ENCODE measurements at regions not wholly inside any gene's neighbourhood (a gene's known extent, or its start where the extent isn't known, plus 50 kb on each side); places are given as distances from the start of the nearest gene placed in this dataset.
A peak's percentile ranks its signal among the peaks of the same experiment; 100 is the strongest.
"Not testable (repeated sequence)": the region's sequence is repeated elsewhere in the genome, so short reads cannot be mapped to it uniquely, and the experiment has no call there.

GRCh38 chr15:101945896-101946295 is 133.9 kb downstream of the OR4F15 start:
- H3K36me3 ChIP-seq (ENCODE audit: control insufficient read depth, insufficient read depth, low read length); H2BK120ac ChIP-seq (ENCODE audit: low read depth, low read length); H3K9me3 ChIP-seq (ENCODE audit: control insufficient read depth, insufficient read depth, low read length); H4K91ac ChIP-seq (ENCODE audit: insufficient read depth, low read depth, low read length); H3K23ac ChIP-seq (ENCODE audit: low read depth, low read length); H2AK9ac ChIP-seq (replicated peaks; ENCODE audit: low read depth, low read length, poor library complexity); H2AK5ac ChIP-seq (ENCODE audit: low read depth, low read length); CTCF ChIA-PET; H2BK20ac ChIP-seq (ENCODE audit: low read depth, low read length); BruUV-seq (replicated peaks); H4K8ac ChIP-seq (ENCODE audit: low read depth in 2 of 2, low read length in 2 of 2); H4K5ac ChIP-seq (ENCODE audit: low read depth, low read length); H2BK5ac ChIP-seq (ENCODE audit: low read depth, low read length, poor library complexity, severe bottlenecking); dilution Hi-C loops (cut with HindIII; ENCODE audit: low sequenced_read_pairs, unreplicated experiment); H3K4ac ChIP-seq (ENCODE audit: low read depth, low read length); H3K4me2 ChIP-seq (ENCODE audit: low read depth, low read length); H3K14ac ChIP-seq (replicated peaks; ENCODE audit: low read depth, low read length); DNase-seq; H2AFZ ChIP-seq (replicated peaks; ENCODE audit: low read length, poor library complexity); H3K18ac ChIP-seq (ENCODE audit: low read depth, low read length); intact Hi-C loops (cut with micrococcal nuclease); H3K9me1 ChIP-seq (ENCODE audit: insufficient read depth, low read length); in situ Hi-C loops (cut with MboI; ENCODE audit: low sequenced_read_pairs); POLR2A ChIA-PET (ENCODE audit: unreplicated experiment); H3K79me1 ChIP-seq (ENCODE audit: low read depth in 1 of 2, low read length in 2 of 2); H3K9ac ChIP-seq (ENCODE audit: low read depth, low read length); H3K56ac ChIP-seq (ENCODE audit: extremely low read depth, insufficient read depth, low read length); H3K27me3 ChIP-seq (ENCODE audit: control insufficient read depth, insufficient read depth, low read length); H4K20me1 ChIP-seq (ENCODE audit: insufficient read depth, low read length); H3K4me1 ChIP-seq (ENCODE audit: control insufficient read depth, insufficient read depth, low read length); H3K27ac ChIP-seq (ENCODE audit: insufficient read depth, low read length); ATAC-seq (ENCODE audit: low read depth); H2BK15ac ChIP-seq (ENCODE audit: low read depth, low read length); H3K4me3 ChIP-seq (ENCODE audit: insufficient read depth, low read depth, low read length): not testable (repeated sequence)
- no CpG with 5 or more reads among the region's 2 CpGs for WGBS, 2 experiments (ENCODE audit: extremely low coverage in 2 of 2, insufficient read length in 1 of 2)

GRCh38 chr15:101948491-101949010 is 136.5 kb downstream of the OR4F15 start:
- H2AK9ac ChIP-seq (replicated peaks; ENCODE audit: low read depth, low read length, poor library complexity); H3K36me3 ChIP-seq (ENCODE audit: control insufficient read depth, insufficient read depth, low read length); H2BK20ac ChIP-seq (ENCODE audit: low read depth, low read length); BruUV-seq (replicated peaks); H3K9ac ChIP-seq (ENCODE audit: low read depth, low read length); H3K27me3 ChIP-seq (ENCODE audit: control insufficient read depth, insufficient read depth, low read length); H2BK5ac ChIP-seq (ENCODE audit: low read depth, low read length, poor library complexity, severe bottlenecking); H4K20me1 ChIP-seq (ENCODE audit: insufficient read depth, low read length); H4K8ac ChIP-seq (ENCODE audit: low read depth in 2 of 2, low read length in 2 of 2); H3K4me2 ChIP-seq (ENCODE audit: low read depth, low read length); intact Hi-C loops (cut with micrococcal nuclease); H3K4ac ChIP-seq (ENCODE audit: low read depth, low read length); H3K4me3 ChIP-seq (ENCODE audit: insufficient read depth, low read depth, low read length); H3K56ac ChIP-seq (ENCODE audit: extremely low read depth, insufficient read depth, low read length); H2AK5ac ChIP-seq (ENCODE audit: low read depth, low read length); CTCF ChIA-PET; H4K5ac ChIP-seq (ENCODE audit: low read depth, low read length); H3K14ac ChIP-seq (replicated peaks; ENCODE audit: low read depth, low read length); H3K79me1 ChIP-seq (ENCODE audit: low read depth in 1 of 2, low read length in 2 of 2); H3K9me3 ChIP-seq (ENCODE audit: control insufficient read depth, insufficient read depth, low read length); H3K23ac ChIP-seq (ENCODE audit: low read depth, low read length); in situ Hi-C loops (cut with MboI; ENCODE audit: low sequenced_read_pairs); POLR2A ChIA-PET (ENCODE audit: unreplicated experiment); H2BK120ac ChIP-seq (ENCODE audit: low read depth, low read length); H2AFZ ChIP-seq (replicated peaks; ENCODE audit: low read length, poor library complexity); DNase-seq; H2BK15ac ChIP-seq (ENCODE audit: low read depth, low read length); H3K27ac ChIP-seq (ENCODE audit: insufficient read depth, low read length); H3K4me1 ChIP-seq (ENCODE audit: control insufficient read depth, insufficient read depth, low read length); dilution Hi-C loops (cut with HindIII; ENCODE audit: low sequenced_read_pairs, unreplicated experiment); H3K9me1 ChIP-seq (ENCODE audit: insufficient read depth, low read length); H4K91ac ChIP-seq (ENCODE audit: insufficient read depth, low read depth, low read length); H3K18ac ChIP-seq (ENCODE audit: low read depth, low read length): not testable (repeated sequence)
- no CpG with 5 or more reads among the region's 2 CpGs for WGBS, 2 experiments (ENCODE audit: extremely low coverage in 2 of 2, insufficient read length in 1 of 2)
- ATAC-seq (ENCODE audit: low read depth) = peak; percentile 73

Data from IMR-90 (cell line).